ENCODE measurements at regions not wholly inside any gene's neighbourhood (a gene's known extent, or its start where the extent isn't known, plus 50 kb on each side); places are given as distances from the start of the nearest gene placed in this dataset.

- H3K27me3 ChIP-seq (ENCODE audit: insufficient read depth, insufficient read length) = no peaks in the 10 kb centered on the region
- DNase-seq (ENCODE audit: low read depth, low spot score) = no peak
- no peaks in the 10 kb centered on the region for H3K36me3 ChIP-seq (ENCODE audit: insufficient read depth, insufficient read length, low read length)
- H3K9me3 ChIP-seq (ENCODE audit: insufficient read depth, low read length) = no peaks in the 10 kb centered on the region
- H3K4me3 ChIP-seq (ENCODE audit: insufficient read length, low read depth) = no peak overlapping the region
- TF ChIP-seq ZNF274 (IDR thresholded peaks at IDR 0.05; ENCODE audit: low read depth, low read length) (no peak), YY1 (IDR thresholded peaks at IDR 0.05; ENCODE audit: insufficient read depth, insufficient read length) (no peak), SUZ12 (IDR thresholded peaks at IDR 0.05; ENCODE audit: extremely low read depth, insufficient read depth, insufficient read length) (no peak)
- H3K9ac ChIP-seq (ENCODE audit: insufficient read length, low read depth) = no peak overlapping the region
- no peaks in the 10 kb centered on the region for H3K4me1 ChIP-seq (ENCODE audit: insufficient read depth, insufficient read length)
Observed at GRCh38 chr2:105553538-105554196, 154.8 kb upstream of the FHL2 start.

DNA sequence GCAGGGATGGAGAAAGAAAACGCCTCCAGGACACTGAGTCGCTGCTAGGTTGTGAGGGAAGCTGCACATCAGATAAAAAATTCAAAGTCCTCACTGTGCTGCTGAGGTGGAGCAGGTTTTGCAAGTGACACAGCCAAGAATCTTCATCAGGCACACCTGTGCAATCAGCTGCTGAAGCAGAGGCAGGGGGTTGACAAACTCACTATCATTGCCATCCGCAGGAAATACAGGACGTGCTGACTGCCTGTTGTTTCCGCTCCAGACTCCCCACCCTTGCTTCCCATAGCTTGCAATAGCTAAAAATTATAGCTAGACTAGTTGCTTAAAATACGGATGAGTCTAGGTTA, 147.8 kb upstream of the FHL2 start:
- TF ChIP-seq SUZ12 (IDR thresholded peaks at IDR 0.05; ENCODE audit: extremely low read depth, insufficient read depth, insufficient read length) (no peak), ZNF274 (IDR thresholded peaks at IDR 0.05; ENCODE audit: low read depth, low read length) (no peak)
- Histone ChIP-seq H3K4me3 (ENCODE audit: insufficient read length, low read depth) (no peak overlapping the region), H3K9ac (ENCODE audit: insufficient read length, low read depth) (no peak overlapping the region), H3K36me3 (ENCODE audit: insufficient read depth, insufficient read length, low read length) (no peaks in the 10 kb centered on the region), H3K4me1 (ENCODE audit: insufficient read depth, insufficient read length) (no peaks in the 10 kb centered on the region), H3K27me3 (ENCODE audit: insufficient read depth, insufficient read length) (no peaks in the 10 kb centered on the region), H3K9me3 (ENCODE audit: insufficient read depth, low read length) (no peaks in the 10 kb centered on the region)
- DNase-seq (ENCODE audit: low read depth, low spot score) = no peak

DNA sequence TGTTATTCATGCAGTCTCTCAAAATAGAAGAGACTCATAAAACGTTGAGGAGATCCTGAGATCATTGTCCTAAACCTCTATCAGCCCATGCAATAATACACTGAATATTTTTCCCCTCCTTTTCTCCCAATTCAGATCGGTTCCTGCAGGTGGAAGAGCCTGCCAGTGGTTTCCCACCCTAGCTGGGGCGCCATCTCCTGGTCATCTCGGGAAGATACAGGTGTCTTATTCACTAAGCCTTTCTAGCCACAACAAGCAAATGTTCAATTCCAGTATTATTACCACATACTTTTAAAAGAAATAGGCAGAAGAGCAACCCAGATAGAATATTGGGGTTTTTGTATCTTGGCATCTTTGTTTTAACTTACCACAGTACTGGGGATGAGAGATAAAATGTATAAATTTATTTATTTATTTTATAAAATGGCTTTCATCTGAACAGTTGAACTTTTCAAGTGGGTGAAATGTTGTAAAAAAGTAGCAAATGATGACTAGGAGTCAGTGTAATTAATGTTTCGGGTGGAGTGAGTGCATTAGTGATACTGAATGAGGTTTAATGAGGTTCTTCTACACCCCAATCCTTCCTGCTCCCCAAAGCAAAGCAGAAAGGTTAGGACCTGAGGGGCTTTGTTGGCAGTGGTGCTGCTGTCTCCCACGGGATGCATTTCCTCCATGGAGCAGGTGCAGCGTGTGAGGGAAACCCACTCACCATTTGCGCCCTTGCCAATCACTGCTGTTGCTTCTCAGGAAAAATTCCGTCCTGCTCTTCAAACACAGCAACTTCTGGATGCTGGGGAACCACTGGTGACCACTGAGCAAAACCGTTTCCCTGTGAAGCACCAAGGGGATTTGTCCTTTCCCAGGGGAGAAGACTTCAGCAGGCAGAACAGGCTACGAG, 147.1 kb upstream of the FHL2 start:
- H3K36me3 ChIP-seq (ENCODE audit: insufficient read depth, insufficient read length, low read length) = no peaks in the 10 kb centered on the region
- H3K4me3 ChIP-seq (ENCODE audit: insufficient read length, low read depth) = no peak overlapping the region
- H3K9ac ChIP-seq (ENCODE audit: insufficient read length, low read depth) = no peak overlapping the region
- H3K27me3 ChIP-seq (ENCODE audit: insufficient read depth, insufficient read length) = no peaks in the 10 kb centered on the region
- peak; percentile 68 for DNase-seq (ENCODE audit: low read depth, low spot score)
- no peak for TF ChIP-seq ZNF274 (IDR thresholded peaks at IDR 0.05; ENCODE audit: low read depth, low read length)
- no peak for TF ChIP-seq YY1 (IDR thresholded peaks at IDR 0.05; ENCODE audit: insufficient read depth, insufficient read length)
- no peak for TF ChIP-seq SUZ12 (IDR thresholded peaks at IDR 0.05; ENCODE audit: extremely low read depth, insufficient read depth, insufficient read length)
- H3K9me3 ChIP-seq (ENCODE audit: insufficient read depth, low read length) = no peaks in the 10 kb centered on the region
- H3K4me1 ChIP-seq (ENCODE audit: insufficient read depth, insufficient read length) = no peaks in the 10 kb centered on the region

- Histone ChIP-seq H3K27me3 (ENCODE audit: insufficient read depth, insufficient read length) (no peaks in the 10 kb centered on the region), H3K9ac (ENCODE audit: insufficient read length, low read depth) (no peak overlapping the region), H3K4me3 (ENCODE audit: insufficient read length, low read depth) (no peak overlapping the region), H3K36me3 (ENCODE audit: insufficient read depth, insufficient read length, low read length) (no peaks in the 10 kb centered on the region), H3K9me3 (ENCODE audit: insufficient read depth, low read length) (no peaks in the 10 kb centered on the region), H3K4me1 (ENCODE audit: insufficient read depth, insufficient read length) (no peaks in the 10 kb centered on the region)
- no peak for TF ChIP-seq ZNF274 (IDR thresholded peaks at IDR 0.05; ENCODE audit: low read depth, low read length)
- no peak for TF ChIP-seq SUZ12 (IDR thresholded peaks at IDR 0.05; ENCODE audit: extremely low read depth, insufficient read depth, insufficient read length)
- no peak for TF ChIP-seq YY1 (IDR thresholded peaks at IDR 0.05; ENCODE audit: insufficient read depth, insufficient read length)
- DNase-seq (ENCODE audit: low read depth, low spot score) = no peak
Observed at GRCh38 chr2:105544591-105545377, 145.9 kb upstream of the FHL2 start.

DNA sequence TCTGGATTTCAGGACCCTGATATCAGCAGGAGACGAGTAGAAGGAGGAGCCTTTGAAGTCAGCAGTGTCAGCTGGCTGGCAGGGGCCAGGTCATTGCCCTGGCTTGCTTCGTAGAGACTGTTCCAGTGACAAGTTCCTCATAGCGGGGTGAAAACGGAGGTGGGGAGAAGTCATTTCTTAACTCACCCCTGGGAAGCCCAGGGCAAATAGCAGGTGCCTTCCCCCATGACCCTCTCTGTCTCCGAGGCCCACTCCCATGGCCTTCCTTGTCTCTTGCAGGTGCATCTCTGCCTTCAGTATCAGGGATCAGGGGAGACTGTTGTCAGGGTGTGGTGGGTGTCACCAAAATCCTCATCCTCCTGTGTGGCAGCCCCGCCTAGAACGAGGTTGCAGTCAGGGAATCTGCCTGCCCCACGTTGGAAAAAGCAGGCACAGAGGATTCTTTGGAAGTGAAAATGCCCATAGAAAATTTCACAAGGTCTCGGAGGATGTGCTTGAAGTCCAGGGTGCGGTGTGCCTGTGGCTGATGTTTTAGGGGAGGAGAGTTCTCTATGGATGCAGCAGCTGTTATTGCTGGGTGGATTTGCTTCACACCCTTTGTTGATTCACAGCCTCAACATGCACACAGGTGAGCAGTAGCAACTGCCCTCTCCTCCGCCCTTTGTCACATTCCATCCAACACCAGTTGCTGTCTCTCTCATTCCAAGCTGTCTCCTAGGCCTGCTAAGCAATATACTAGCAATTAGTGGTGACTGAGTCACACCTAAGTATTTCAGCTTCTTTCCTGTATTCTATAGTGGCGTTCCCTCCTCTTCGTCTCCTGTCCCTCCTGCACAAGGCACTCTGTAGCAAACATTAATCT, 142.6 kb upstream of the FHL2 start:
- H3K4me3 ChIP-seq (ENCODE audit: insufficient read length, low read depth) = no peak overlapping the region

DNA sequence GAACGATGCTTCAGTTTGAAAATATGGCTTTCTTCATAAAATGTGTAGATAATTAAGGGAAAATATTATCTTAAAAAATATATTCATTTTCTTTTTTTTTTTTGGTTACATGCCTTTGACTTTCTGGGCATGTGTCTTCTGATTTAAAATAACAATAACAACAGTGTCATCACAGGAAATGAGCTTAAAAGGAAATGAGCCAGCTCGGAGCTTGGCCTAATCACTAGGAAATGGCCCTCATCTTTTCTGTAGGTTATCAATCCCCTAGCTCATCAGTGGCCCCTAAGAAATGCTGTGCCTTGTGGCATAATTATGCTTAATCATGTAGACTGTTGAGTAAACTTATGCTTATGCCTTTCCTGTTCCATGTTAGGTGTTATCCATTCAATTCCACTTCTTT, 141.8 kb upstream of the FHL2 start:
- no peak overlapping the region for H3K9ac ChIP-seq (ENCODE audit: insufficient read length, low read depth)
- TF ChIP-seq SUZ12 (IDR thresholded peaks at IDR 0.05; ENCODE audit: extremely low read depth, insufficient read depth, insufficient read length) (no peak), YY1 (IDR thresholded peaks at IDR 0.05; ENCODE audit: insufficient read depth, insufficient read length) (no peak), ZNF274 (IDR thresholded peaks at IDR 0.05; ENCODE audit: low read depth, low read length) (no peak)
- H3K9me3 ChIP-seq (ENCODE audit: insufficient read depth, low read length) = no peaks in the 10 kb centered on the region
- H3K27me3 ChIP-seq (ENCODE audit: insufficient read depth, insufficient read length) = no peaks in the 10 kb centered on the region
- no peaks in the 10 kb centered on the region for H3K4me1 ChIP-seq (ENCODE audit: insufficient read depth, insufficient read length)
- H3K36me3 ChIP-seq (ENCODE audit: insufficient read depth, insufficient read length, low read length) = no peaks in the 10 kb centered on the region
- H3K4me3 ChIP-seq (ENCODE audit: insufficient read length, low read depth) = no peak overlapping the region
- no peak for DNase-seq (ENCODE audit: low read depth, low spot score)

More for the DNA sequence above, 142.6 kb upstream of the FHL2 start:
- Histone ChIP-seq H3K36me3 (ENCODE audit: insufficient read depth, insufficient read length, low read length) (no peaks in the 10 kb centered on the region), H3K4me1 (ENCODE audit: insufficient read depth, insufficient read length) (no peaks in the 10 kb centered on the region), H3K9ac (ENCODE audit: insufficient read length, low read depth) (no peak overlapping the region), H3K9me3 (ENCODE audit: insufficient read depth, low read length) (no peaks in the 10 kb centered on the region), H3K27me3 (ENCODE audit: insufficient read depth, insufficient read length) (no peaks in the 10 kb centered on the region)
- TF ChIP-seq ZNF274 (IDR thresholded peaks at IDR 0.05; ENCODE audit: low read depth, low read length) (no peak), YY1 (IDR thresholded peaks at IDR 0.05; ENCODE audit: insufficient read depth, insufficient read length) (no peak), SUZ12 (IDR thresholded peaks at IDR 0.05; ENCODE audit: extremely low read depth, insufficient read depth, insufficient read length) (no peak)
- no peak for DNase-seq (ENCODE audit: low read depth, low spot score)

All from NT2/D1 (cell line).